D341Med (cell line): ENCODE measurements at regions not wholly inside any gene's neighbourhood (a gene's known extent, or its start where the extent isn't known, plus 50 kb on each side); places are given as distances from the start of the nearest gene placed in this dataset.

Source experiments
- DNase-seq: peaks from one replicate; pipeline ENCODE4 v3.0.0; 2012; ENCODE audit warnings: low spot score

GRCh38 chrX:155682834-155683233, 70.1 kb upstream of the TMLHE start:
- DNase-seq: no peak

- DNase-seq: no peak
Measured at GRCh38 chrX:155679715-155680114, 67.0 kb upstream of the TMLHE start.

- DNase-seq: no peak
Measured at GRCh38 chrX:155673338-155673737, 60.6 kb upstream of the TMLHE start.

- DNase-seq: no peak
Measured at GRCh38 chrX:155666741-155667140, 54.0 kb upstream of the TMLHE start.
